ENCODE measurements at regions not wholly inside any gene's neighbourhood (a gene's known extent, or its start where the extent isn't known, plus 50 kb on each side); places are given as distances from the start of the nearest gene placed in this dataset.

- Mint-ChIP-seq H3K27me3 (ENCODE audit: low read depth) (peaks cover 5% of the 10 kb centered on the region; the same call in 1 of the 2 replicates), H3K36me3 (ENCODE audit: insufficient read depth in 1 of 3, low read depth in 3 of 3) (no peaks in the 10 kb centered on the region), H3K4me1 (peaks cover 19 to 32% of the 10 kb centered on the region in 2 experiments), H3K9me3 (no peaks in the 10 kb centered on the region), H3K4me3 (no peak overlapping the region), H3K27ac (peak overlapping the region in 1 of 3 experiments; percentile 24; a peak in 1 of 7 replicates)
- H3T11ph ChIP-seq (ENCODE audit: low read length): no peak overlapping the region
- H2BK12ac ChIP-seq (ENCODE audit: insufficient read length, low read depth, low read length): no peak overlapping the region
- no peak overlapping the region for H2AFZ ChIP-seq (ENCODE audit: low read length)
- H3K14ac ChIP-seq (ENCODE audit: insufficient read depth, low read length): no peak overlapping the region; the same call in 1 of the 2 replicates
- H2AK5ac ChIP-seq (ENCODE audit: insufficient read length, low read length): no peak overlapping the region
- no peaks in the 10 kb centered on the region; the same call in 1 of the 2 replicates for H3K4me1 ChIP-seq (ENCODE audit: insufficient read depth, low read length)
- H3K27me3 ChIP-seq (ENCODE audit: insufficient read depth, low read length): no peaks in the 10 kb centered on the region
- no peak overlapping the region for H3K56ac ChIP-seq (ENCODE audit: insufficient read length, low read depth, low read length)
- no peaks in the 10 kb centered on the region for H3K23me2 ChIP-seq (ENCODE audit: insufficient read length, low read depth, low read length, poor library complexity, severe bottlenecking)
- no peak for TF ChIP-seq CTCF (conservative IDR thresholded peaks at IDR 0.05)
- no peak overlapping the region for H4K8ac ChIP-seq (replicated peaks; ENCODE audit: insufficient read length, low read depth, low read length)
- H3K9ac ChIP-seq (ENCODE audit: extremely low read depth, insufficient read length, low read length): no peak overlapping the region
- no peak overlapping the region for H3K27ac ChIP-seq (ENCODE audit: insufficient read length, low read depth, low read length)
- H3K23ac ChIP-seq (ENCODE audit: insufficient read length, low read depth, low read length): no peak overlapping the region
- H2BK15ac ChIP-seq (ENCODE audit: low read depth, low read length): no peak overlapping the region
- no peak overlapping the region for H4K5ac ChIP-seq (ENCODE audit: insufficient read length, low read depth, low read length)
- H2BK20ac ChIP-seq (ENCODE audit: low read depth, low read length, poor library complexity, severe bottlenecking): no peak overlapping the region
- no peaks in the 10 kb centered on the region for H4K20me1 ChIP-seq (ENCODE audit: control insufficient read depth, insufficient read depth, insufficient read length)
- no peaks in the 10 kb centered on the region for H3K79me2 ChIP-seq (ENCODE audit: insufficient read depth, low read length)
- no peak overlapping the region for H3K18ac ChIP-seq (ENCODE audit: insufficient read length, low read depth, low read length)
- H3K4me2 ChIP-seq (ENCODE audit: insufficient read depth, insufficient read length, low read length): no peak overlapping the region
- H3K4ac ChIP-seq (ENCODE audit: low read depth, low read length): no peak overlapping the region
- no peak overlapping the region for H2BK120ac ChIP-seq (ENCODE audit: low read depth, low read length, poor library complexity, severe bottlenecking)
- H3K79me1 ChIP-seq (ENCODE audit: insufficient read depth, low read depth, low read length, poor library complexity, severe bottlenecking): no peaks in the 10 kb centered on the region
- DNase-seq: no peak
- WGBS (ENCODE audit: extremely low coverage, insufficient read length, low lambda C conversion rate): no CpG with 5 or more reads among the region's 8 CpGs
- no peak overlapping the region for H2BK5ac ChIP-seq (ENCODE audit: insufficient read length, low read length)
- no peak overlapping the region for H4K91ac ChIP-seq (ENCODE audit: insufficient read length, low read depth, low read length)
- no peaks in the 10 kb centered on the region for H3K9me3 ChIP-seq (ENCODE audit: control insufficient read depth, low read depth, low read length)
Measured at GRCh38 chr11:13782390-13783075, 114.1 kb downstream of the FAR1 start.

All from H9 (cell line).